Erythroblast (primary cell): ENCODE measurements at regions not wholly inside any gene's neighbourhood (a gene's known extent, or its start where the extent isn't known, plus 50 kb on each side); places are given as distances from the start of the nearest gene placed in this dataset.
A peak's percentile ranks its signal among the peaks of the same experiment; 100 is the strongest.
"Not testable (repeated sequence)": the region's sequence is repeated elsewhere in the genome, so short reads cannot be mapped to it uniquely, and the experiment has no call there.

Experiments
- DNase-seq, 2 experiments: peaks; one replicate each; lab custom pipeline; 2025; lab: John Stamatoyannopoulos, UW
- GATA1 ChIP-seq: IDR thresholded peaks from 2 replicates; pipeline ENCODE4 v1.6.1; 2011; ENCODE audit warnings: low read depth, mild to moderate bottlenecking, control low read depth, low read length, moderate library complexity
- POLR2A ChIP-seq: IDR thresholded peaks from 2 replicates; pipeline ENCODE4 v1.6.1; 2011; ENCODE audit warnings: mild to moderate bottlenecking, low read length

- no peak for TF ChIP-seq GATA1
- TF ChIP-seq POLR2A, result no peak
- no peak for DNase-seq
These were observed 55.3 kb upstream of the SLCO6A1 start for GRCh38 chr5:102554082-102554481.

GRCh38 chr5:102554728-102555127 is 55.9 kb upstream of the SLCO6A1 start:
- peak in 1 of 2 experiments; percentile 2 for DNase-seq
- no peak for TF ChIP-seq POLR2A
- TF ChIP-seq GATA1, result no peak

- peak; percentile 22 to 53 for DNase-seq
- TF ChIP-seq POLR2A (no peak), GATA1 (no peak)
These were observed 63.3 kb upstream of the SLCO6A1 start for GRCh38 chr5:102561894-102562760.

GRCh38 chr5:102570747-102571146 is 71.9 kb upstream of the SLCO6A1 start:
- no peak for DNase-seq
- no peak for TF ChIP-seq POLR2A
- TF ChIP-seq GATA1, result no peak

GRCh38 chr5:102578362-102578761 is 79.6 kb upstream of the SLCO6A1 start:
- TF ChIP-seq GATA1, result no peak
- TF ChIP-seq POLR2A, result no peak
- DNase-seq, result no peak

- TF ChIP-seq GATA1, result no peak
- no peak for TF ChIP-seq POLR2A
- no peak for DNase-seq
These were observed 80.6 kb upstream of the SLCO6A1 start for GRCh38 chr5:102579379-102579778.

GRCh38 chr5:102581011-102581410 is 82.2 kb upstream of the SLCO6A1 start:
- DNase-seq, result no peak
- no peak for TF ChIP-seq GATA1
- no peak for TF ChIP-seq POLR2A

GRCh38 chr5:102582696-102583095 is 83.9 kb upstream of the SLCO6A1 start:
- TF ChIP-seq POLR2A, result no peak
- TF ChIP-seq GATA1, result no peak
- no peak for DNase-seq

GRCh38 chr5:102583276-102584124 is 84.7 kb upstream of the SLCO6A1 start:
- peak; percentile 20 to 29 for DNase-seq
- TF ChIP-seq POLR2A (no peak), GATA1 (no peak)

GRCh38 chr5:102589661-102590060 is 90.9 kb upstream of the SLCO6A1 start:
- DNase-seq, result no peak
- TF ChIP-seq POLR2A (no peak), GATA1 (no peak)

- TF ChIP-seq GATA1 (no peak), POLR2A (no peak)
These were observed 91.7 kb upstream of the SLCO6A1 start for GRCh38 chr5:102590467-102590866.

GRCh38 chr5:102591650-102592049 is 92.8 kb upstream of the SLCO6A1 start:
- TF ChIP-seq GATA1 (no peak), POLR2A (no peak)
- no peak for DNase-seq

More at GRCh38 chr5:102590467-102590866, 91.7 kb upstream of the SLCO6A1 start:
- no peak for DNase-seq

GRCh38 chr5:102592586-102592985 is 93.8 kb upstream of the SLCO6A1 start:
- not testable (repeated sequence) for DNase-seq

- no peak for TF ChIP-seq GATA1
- no peak for TF ChIP-seq POLR2A
These were observed 95.4 kb upstream of the SLCO6A1 start for GRCh38 chr5:102594192-102594591.

More at GRCh38 chr5:102594192-102594591, 95.4 kb upstream of the SLCO6A1 start:
- no peak for DNase-seq
